ENCODE measurements at regions not wholly inside any gene's neighbourhood (a gene's known extent, or its start where the extent isn't known, plus 50 kb on each side); places are given as distances from the start of the nearest gene placed in this dataset.

DNA sequence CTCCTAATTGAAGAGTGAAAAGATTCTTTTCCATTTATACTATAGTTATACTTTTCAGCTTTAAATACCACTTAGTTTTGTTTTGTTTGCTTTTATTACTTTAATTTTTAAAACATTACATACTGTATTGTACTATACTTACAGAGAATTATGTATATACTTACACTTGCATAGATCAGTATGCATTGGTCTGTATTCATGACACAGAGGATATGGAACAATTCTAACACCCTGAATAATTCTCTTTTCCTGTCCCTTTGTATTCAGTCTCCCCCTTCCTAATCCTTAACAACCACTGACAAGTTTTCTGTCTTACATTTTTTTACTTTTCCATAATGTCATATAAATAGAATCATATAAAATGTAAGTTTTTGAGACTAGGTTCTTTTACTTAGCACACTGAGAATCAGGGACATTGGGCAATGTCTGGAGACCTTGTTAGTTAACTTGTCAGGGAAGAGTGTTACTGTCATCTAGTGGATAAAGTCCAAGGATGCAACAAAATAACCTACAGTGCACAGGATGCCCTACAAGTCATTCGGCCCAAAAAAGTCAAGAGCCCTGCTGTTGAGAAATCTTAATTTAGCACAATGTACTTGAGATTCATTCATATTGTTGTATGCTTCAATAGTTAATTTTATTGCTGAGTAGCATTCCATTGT, 95.7 kb upstream of the MCTP2 start:
- no peaks in the 10 kb centered on the region for H3K36me3 ChIP-seq
- H3K4me3 ChIP-seq, result no peak overlapping the region
- no peaks in the 10 kb centered on the region for H3K9me3 ChIP-seq
- ATAC-seq (ENCODE audit: insufficient number of reproducible peaks, low FRiP score, low read depth) (no peak), DNase-seq (ENCODE audit: low spot score) (no peak)
- no peaks in the 10 kb centered on the region for H3K27me3 ChIP-seq (replicated peaks; ENCODE audit: insufficient read depth)
- H3K4me1 ChIP-seq (ENCODE audit: control insufficient read depth in 1 of 2, low read depth in 2 of 2), result no peaks in the 10 kb centered on the region
- H3K27ac ChIP-seq, result no peak overlapping the region
- TF ChIP-seq, protein P1, sequence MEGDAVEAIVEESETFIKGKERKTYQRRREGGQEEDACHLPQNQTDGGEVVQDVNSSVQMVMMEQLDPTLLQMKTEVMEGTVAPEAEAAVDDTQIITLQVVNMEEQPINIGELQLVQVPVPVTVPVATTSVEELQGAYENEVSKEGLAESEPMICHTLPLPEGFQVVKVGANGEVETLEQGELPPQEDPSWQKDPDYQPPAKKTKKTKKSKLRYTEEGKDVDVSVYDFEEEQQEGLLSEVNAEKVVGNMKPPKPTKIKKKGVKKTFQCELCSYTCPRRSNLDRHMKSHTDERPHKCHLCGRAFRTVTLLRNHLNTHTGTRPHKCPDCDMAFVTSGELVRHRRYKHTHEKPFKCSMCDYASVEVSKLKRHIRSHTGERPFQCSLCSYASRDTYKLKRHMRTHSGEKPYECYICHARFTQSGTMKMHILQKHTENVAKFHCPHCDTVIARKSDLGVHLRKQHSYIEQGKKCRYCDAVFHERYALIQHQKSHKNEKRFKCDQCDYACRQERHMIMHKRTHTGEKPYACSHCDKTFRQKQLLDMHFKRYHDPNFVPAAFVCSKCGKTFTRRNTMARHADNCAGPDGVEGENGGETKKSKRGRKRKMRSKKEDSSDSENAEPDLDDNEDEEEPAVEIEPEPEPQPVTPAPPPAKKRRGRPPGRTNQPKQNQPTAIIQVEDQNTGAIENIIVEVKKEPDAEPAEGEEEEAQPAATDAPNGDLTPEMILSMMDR (IDR thresholded peaks at IDR 0.05), result no peak

DNA sequence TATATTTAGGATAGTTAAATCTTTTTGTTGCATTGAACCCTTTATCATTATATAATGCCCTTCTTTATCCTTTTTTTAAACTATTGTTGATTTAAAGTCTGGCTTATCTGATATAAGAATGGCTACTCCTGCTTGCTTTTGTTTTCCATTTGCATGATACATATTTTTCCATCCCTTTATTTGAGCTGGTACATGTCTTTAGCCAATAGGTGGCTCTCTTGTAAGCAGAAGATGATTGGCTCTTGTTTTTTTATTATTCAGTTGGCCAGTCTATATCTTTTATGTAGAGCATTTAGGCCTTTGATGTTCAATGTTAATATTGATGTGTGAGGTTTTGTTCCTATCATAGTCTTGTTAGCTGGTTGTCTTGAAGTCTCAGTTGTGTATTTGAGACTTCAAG, 99.5 kb upstream of the MCTP2 start:
- Histone ChIP-seq H3K4me3 (no peak overlapping the region), H3K9me3 (no peaks in the 10 kb centered on the region), H3K27ac (no peak overlapping the region), H3K27me3 (replicated peaks; ENCODE audit: insufficient read depth) (no peaks in the 10 kb centered on the region), H3K36me3 (no peaks in the 10 kb centered on the region), H3K4me1 (ENCODE audit: control insufficient read depth in 1 of 2, low read depth in 2 of 2) (no peaks in the 10 kb centered on the region)
- ATAC-seq (ENCODE audit: insufficient number of reproducible peaks, low FRiP score, low read depth) (no peak), DNase-seq (ENCODE audit: low spot score) (no peak)
- TF ChIP-seq, protein P1 (IDR thresholded peaks at IDR 0.05), result no peak

DNA sequence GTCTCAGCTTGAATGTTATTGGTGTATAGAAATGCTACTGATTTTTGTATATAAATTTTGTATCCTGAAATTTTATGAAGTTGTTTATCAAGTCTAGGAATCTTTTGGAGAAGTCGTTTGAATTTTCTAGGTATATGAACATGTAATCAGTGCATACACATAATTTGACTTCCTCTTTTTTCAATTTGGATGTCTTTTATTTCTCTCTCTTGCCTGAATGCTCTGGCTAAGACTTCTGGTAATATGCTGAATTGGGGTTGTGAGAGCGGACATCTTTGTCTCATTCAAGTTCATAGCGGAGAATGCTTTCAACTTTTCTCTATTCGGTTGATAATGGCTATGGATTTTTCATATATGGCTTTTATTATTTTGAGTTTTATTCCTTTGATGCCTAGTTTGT, 100.9 kb upstream of the MCTP2 start:
- ATAC-seq (ENCODE audit: insufficient number of reproducible peaks, low FRiP score, low read depth) (no peak), DNase-seq (ENCODE audit: low spot score) (no peak)
- no peaks in the 10 kb centered on the region for H3K4me1 ChIP-seq (ENCODE audit: control insufficient read depth in 1 of 2, low read depth in 2 of 2)
- H3K27me3 ChIP-seq (replicated peaks; ENCODE audit: insufficient read depth), result no peaks in the 10 kb centered on the region
- H3K4me3 ChIP-seq, result no peak overlapping the region
- H3K27ac ChIP-seq, result no peak overlapping the region
- no peaks in the 10 kb centered on the region for H3K9me3 ChIP-seq
- TF ChIP-seq, protein P1 (IDR thresholded peaks at IDR 0.05), result no peak
- no peaks in the 10 kb centered on the region for H3K36me3 ChIP-seq

DNA sequence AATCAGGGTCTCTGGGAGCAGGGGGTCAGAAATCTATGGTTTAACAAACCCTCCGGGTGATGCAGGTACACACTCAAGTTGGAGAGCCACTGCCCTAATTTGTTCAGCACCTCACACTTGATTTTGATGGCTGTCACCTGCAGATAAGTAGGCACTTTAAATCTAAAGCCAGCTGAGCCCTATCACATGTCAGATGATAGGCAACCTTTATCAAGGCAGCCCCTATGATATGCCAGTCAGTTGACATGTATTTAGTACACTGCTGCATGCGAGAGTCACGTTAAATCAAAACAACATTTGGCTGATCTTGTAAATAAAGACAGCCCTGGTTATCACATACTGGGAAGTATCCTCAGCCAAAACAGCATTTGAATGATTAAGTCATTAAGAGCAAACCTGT, 104.4 kb upstream of the MCTP2 start:
- Histone ChIP-seq H3K27me3 (replicated peaks; ENCODE audit: insufficient read depth) (no peaks in the 10 kb centered on the region), H3K27ac (no peak overlapping the region), H3K9me3 (no peaks in the 10 kb centered on the region), H3K36me3 (no peaks in the 10 kb centered on the region), H3K4me1 (ENCODE audit: control insufficient read depth in 1 of 2, low read depth in 2 of 2) (no peaks in the 10 kb centered on the region), H3K4me3 (no peak overlapping the region)
- ATAC-seq (ENCODE audit: insufficient number of reproducible peaks, low FRiP score, low read depth) (no peak), DNase-seq (ENCODE audit: low spot score) (no peak)
- TF ChIP-seq, protein P1 (IDR thresholded peaks at IDR 0.05), result no peak

DNA sequence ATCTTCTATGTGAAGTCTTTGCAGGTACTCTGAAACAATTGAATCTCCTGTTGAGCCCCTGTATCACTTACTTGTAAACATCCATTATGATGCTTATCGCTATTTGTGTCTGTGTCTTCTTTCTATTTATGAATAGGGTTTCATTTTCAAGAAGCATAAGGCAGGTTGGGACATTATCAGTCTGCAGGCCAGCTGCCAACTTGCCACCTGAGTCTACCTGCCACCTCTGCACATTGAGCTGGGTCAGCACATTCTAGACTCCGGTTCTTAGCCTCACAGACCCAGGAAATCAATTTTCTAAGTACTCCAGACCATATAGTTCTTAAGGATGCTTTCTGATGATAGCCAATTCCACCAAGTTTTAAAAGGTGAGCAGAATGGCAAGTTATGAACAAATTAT, 105.7 kb upstream of the MCTP2 start:
- H3K36me3 ChIP-seq, result no peaks in the 10 kb centered on the region
- H3K27ac ChIP-seq, result no peak overlapping the region
- H3K4me3 ChIP-seq, result no peak overlapping the region
- peaks cover 0 to under 1% of the 10 kb centered on the region in 2 donors for H3K4me1 ChIP-seq (ENCODE audit: control insufficient read depth in 1 of 2, low read depth in 2 of 2)
- TF ChIP-seq, protein P1 (IDR thresholded peaks at IDR 0.05), result no peak
- ATAC-seq (ENCODE audit: insufficient number of reproducible peaks, low FRiP score, low read depth), result no peak
- no peak for DNase-seq (ENCODE audit: low spot score)
- no peaks in the 10 kb centered on the region for H3K27me3 ChIP-seq (replicated peaks; ENCODE audit: insufficient read depth)
- H3K9me3 ChIP-seq, result no peaks in the 10 kb centered on the region
